Hematopoietic multipotent progenitor cell treated with erythropoietin and hydrocortisone succinate and interleukin-3 and kit ligand, for 4 days (in vitro differentiated cells): ENCODE measurements at regions not wholly inside any gene's neighbourhood (a gene's known extent, or its start where the extent isn't known, plus 50 kb on each side); places are given as distances from the start of the nearest gene placed in this dataset.
A peak's percentile ranks its signal among the peaks of the same experiment; 100 is the strongest.

ENCODE experiments used
- DNase-seq: peaks from one replicate; pipeline ENCODE4 v3.0.0-alpha.2; 2015

DNA sequence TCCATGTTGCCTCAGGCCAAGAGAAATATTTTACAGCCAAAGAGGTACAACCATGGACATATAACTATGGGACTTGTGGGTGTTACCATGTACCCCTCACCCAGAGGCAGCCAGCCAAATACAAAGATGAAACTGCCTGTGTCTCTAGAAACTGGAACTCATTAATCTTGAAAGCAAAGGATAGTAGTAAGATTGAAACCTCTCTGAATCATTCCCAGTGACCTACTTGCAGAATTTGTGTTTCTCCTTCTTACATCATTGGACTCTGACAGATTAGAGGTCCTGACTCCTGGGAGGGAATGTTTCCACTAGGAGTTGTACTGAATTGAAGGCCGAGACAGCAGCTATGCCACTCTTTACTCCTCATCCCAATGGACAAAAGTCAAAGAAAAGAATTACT is 257.4 kb upstream of the UBASH3B start:
- DNase-seq, result no peak

GRCh38 chr11:122395282-122395681 is 260.2 kb upstream of the UBASH3B start:
- DNase-seq, result no peak

DNA sequence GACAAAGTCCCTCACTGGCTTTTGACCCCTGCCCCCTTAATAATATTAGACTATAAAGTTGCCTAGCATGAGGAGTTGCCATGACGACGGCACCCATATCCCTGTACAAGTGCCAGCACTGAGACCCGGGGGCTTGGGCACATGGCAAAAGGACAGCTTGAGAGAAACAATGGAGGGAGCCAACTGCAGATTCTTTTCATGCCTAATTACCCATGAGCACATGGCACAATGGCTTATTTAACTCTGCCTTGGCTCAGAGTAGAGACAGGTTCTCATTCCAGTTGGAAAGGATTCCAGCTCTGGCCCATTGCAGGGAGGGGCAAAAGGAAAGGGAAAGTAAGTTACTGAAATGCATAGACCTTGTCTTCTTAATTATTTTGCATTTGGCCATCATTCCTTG is 261.2 kb upstream of the UBASH3B start:
- no peak for DNase-seq

GRCh38 chr11:122393209-122393860 is 262.2 kb upstream of the UBASH3B start:
- peak; percentile 90 for DNase-seq

DNA sequence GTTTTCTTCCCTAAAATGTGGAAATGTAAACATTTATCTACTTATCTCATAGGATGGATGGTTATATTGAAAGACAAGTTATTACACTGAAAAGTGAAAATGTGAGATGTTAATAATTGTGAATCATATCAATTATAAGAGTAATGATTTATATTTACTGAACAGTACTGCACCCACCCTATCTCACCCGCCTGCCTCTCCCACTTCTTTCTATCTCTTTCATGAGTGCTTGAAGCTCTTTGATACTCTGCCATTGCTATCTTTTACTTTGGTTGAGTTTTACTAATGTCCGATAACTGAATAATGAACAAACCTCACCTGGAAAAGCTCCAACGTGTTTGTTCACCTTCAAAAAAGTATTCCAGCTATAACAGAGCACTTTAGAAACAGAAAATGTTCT is 263.0 kb upstream of the UBASH3B start:
- no peak for DNase-seq

DNA sequence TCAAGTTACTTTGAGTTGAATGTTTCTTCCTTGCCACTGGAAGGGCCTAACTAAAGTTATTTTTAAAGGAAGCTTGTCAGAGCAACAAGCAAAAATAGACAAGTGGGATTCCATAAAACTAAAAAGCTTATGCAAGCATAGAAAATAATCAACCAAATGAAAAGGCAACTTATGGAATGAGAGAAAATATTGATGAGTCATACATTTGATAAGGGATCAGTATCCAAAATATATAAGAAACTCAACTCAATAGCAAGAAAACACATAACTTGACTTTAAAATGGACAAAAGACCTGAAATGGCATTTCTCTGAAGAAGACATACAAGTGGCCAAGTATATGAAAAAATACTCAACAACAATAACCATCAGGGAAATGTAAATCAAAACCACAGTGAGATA is 264.5 kb upstream of the UBASH3B start:
- no peak for DNase-seq

DNA sequence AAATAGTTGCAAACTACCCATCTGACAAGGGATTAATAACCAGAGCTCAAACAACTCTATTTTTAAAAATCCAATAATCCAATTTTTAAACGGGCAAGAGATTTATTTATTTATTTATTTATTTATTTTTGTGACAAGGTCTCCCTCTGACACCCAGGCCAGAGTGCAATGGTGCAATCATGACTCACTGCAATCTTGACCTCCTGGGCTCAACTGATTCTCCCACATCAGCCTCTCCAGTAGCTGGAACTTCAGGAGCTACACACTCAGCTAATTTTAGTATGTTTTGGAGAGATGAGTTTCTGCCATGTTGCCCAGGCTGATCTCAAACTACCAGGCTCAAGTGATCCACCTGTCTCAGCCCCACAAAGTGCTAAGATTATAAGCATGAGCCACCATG is 267.2 kb upstream of the BLID start:
- DNase-seq, result no peak

- peak; percentile 22 for DNase-seq
These were observed 259.8 kb upstream of the BLID start for GRCh38 chr11:122375687-122376399.

DNA sequence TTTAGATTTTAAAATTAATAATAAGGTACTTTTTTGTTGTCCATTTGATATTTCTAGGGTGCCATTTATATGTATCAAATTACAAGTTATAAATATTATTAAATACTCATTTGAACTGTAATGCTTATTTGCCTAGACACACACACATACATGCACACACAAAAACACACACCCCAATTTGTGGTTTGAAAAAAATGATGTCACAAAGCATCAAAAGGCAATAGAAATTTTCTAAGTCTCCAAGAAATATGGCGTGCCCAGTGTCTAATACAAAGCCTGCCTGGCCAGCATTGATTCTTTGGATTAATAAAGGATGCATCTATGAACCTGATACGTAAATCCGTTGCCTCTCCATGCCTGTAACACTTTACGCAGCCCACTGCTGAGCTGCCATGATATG is 252.8 kb upstream of the BLID start:
- DNase-seq, result no peak

GRCh38 chr11:122367809-122368231 is 251.8 kb upstream of the BLID start:
- no peak for DNase-seq

DNA sequence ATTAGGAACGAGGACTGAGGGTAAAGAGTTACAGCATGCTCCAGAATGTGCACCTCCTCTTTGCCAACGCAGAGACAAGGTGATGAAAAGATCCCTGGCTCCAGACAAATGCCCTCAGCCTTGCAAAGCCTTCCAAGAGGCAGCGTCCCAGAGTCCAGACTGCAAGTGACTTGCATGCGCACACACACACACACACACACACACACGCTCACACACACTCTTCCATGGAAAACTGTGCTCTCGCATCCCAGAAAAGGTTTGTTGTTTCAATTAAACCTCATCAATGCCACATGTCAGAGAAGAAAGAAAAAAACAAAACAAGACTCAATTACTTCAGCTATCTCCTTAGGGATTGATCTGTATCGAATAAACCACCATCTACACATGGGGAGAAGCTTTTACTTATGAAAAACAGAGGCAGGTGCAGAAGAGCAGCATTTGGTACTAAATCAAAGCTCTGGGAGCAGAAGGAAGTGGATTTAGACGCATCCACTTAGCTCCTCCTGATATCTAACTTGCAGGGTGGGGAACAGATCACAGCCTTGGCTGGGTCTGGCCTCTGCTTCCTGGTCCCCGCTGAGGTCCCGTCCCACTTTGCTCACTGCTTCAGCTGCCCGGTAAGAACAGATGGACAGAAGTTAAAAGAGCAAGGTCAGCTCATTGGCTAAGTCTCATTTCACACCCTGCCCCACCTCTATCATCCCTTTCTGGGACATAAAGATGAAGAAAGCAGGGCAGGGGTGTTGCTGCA is 249.8 kb upstream of the BLID start:
- DNase-seq, result no peak

DNA sequence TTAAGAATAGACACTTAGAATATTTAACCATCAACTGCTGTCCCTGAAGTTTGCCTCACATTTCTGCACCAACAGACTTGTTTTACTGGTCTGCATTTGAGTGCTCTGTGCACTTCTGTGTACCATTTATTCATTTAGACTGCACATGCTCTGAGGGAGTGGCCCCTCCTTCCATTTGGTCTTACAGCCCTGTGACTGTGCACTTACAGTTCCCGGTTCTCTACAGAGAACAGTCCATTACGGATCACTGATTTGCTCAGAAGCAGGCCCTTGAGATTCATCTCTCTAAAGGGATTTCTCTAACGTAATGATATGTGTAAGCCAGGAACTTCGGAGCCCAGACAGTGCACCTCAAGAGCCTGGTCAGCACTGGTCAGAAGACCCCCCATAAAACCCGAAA is 247.3 kb upstream of the BLID start:
- no peak for DNase-seq

DNA sequence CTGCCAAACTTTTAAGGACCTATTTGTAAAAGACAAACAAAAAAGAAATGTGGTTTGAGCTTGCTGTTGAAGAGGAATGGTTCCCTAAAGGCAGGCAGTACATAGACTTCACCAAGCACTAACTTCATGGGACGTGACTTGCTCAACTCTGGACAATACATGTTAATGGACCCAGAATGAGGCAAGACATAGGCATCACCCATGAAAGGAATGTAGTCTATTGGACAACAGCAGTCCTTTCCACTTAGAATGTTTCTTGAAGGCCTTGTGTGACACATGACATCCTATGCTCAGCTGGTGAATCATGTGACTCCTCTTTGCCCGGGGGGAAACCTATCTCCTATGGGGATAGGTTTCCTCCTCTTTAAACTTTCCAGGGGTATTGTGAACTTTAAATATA is 246.4 kb upstream of the BLID start:
- no peak for DNase-seq

GRCh38 chr11:122360875-122361274 is 244.9 kb upstream of the BLID start:
- DNase-seq, result peak; percentile 8

- no peak for DNase-seq
These were observed 243.1 kb upstream of the BLID start for GRCh38 chr11:122359081-122359571.

- no peak for DNase-seq
These were observed 242.3 kb upstream of the BLID start for GRCh38 chr11:122358292-122358691.

DNA sequence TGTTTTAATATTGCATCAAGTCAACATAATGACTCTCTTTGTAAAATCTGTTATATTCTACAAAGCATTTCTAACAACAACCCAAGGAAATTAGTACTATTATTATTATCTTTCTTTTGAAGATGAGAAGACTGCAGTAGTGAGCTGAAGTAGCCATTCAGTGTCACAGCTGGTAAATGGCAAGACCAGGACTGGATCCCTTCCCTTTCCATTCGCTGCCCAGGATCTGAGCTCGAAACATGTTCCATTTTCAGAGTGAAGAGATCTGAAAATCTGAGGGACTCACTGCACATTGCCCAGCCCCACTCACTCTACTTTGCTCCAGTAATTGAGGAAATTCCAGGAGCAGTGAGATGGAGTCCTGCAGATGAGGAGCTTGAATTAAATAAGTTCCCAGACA is 240.0 kb upstream of the BLID start:
- no peak for DNase-seq

GRCh38 chr11:122354025-122354697 is 238.1 kb upstream of the BLID start:
- DNase-seq, result peak; percentile 35

- no peak for DNase-seq
These were observed 237.5 kb upstream of the BLID start for GRCh38 chr11:122353561-122353960.

DNA sequence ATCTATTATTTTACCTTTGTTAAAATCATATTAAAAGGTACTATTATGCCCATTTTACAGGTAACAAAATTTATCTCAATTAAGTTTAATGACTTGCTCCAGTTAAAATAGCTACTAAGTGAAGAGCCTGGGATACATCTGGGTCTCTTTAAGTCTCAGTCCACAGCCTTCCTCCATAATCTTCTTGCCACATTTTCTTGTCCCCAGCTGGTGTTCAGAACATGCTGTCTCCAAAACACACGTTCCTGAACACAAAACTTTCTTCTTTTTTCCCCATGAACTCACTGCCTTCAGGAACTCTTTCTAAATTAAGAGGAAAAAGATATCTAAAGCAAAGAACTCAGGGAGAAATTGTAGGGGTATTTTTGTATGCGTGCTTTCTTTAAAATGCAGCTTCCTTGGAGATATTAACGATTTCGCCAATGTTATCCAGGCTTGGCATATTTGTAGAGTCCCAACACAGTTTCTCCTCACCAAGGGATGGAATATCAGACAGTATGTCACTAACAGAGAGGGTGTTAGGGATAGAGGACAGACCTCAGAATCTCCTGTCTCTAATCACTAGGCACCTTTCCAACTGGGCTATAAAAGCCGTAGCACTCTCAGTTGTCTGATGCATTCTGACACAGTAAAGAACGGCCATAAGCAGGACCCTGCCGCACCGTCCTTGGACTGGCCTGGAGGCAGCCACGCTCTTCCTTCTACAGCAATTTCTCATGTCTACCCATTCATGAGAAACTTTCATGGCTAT is 232.8 kb upstream of the BLID start:
- DNase-seq, result no peak

GRCh38 chr11:122346006-122346405 is 230.0 kb upstream of the BLID start:
- DNase-seq, result no peak

- no peak for DNase-seq
These were observed 229.6 kb upstream of the BLID start for GRCh38 chr11:122345586-122345985.

DNA sequence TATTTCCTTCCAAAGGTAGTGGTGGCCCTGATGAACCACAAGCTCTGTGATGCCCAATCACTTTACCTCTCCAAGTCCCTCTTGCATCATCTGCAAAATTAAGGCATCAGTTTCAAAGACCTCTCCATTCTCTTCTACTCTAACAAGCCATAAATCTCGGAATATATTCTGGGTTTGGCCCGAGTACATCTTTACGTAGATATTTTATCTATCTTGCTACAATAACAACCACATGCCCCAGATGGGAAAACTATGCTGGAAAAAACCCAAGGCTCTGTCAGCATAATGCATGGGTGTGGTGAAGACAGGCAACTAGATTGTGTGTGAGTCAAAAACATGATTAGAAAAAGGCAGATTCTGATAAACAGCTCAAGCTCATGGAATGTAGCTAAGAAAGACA is 228.2 kb upstream of the BLID start:
- no peak for DNase-seq
